WTC11 (cell line): ENCODE measurements at regions not wholly inside any gene's neighbourhood (a gene's known extent, or its start where the extent isn't known, plus 50 kb on each side); places are given as distances from the start of the nearest gene placed in this dataset.
"Not testable (repeated sequence)": the region's sequence is repeated elsewhere in the genome, so short reads cannot be mapped to it uniquely, and the experiment has no call there.

Experiments used
- ATAC-seq: fragments of 200-7000 bp; cut with Tn5 transposase; 2 replicates; pipeline ENCODE4 v1.10.0; 2021; ENCODE audit warnings: mild to moderate bottlenecking, moderate library complexity
- CTCF ChIA-PET: fragments of 300-600 bp; sonication (Branson Sonifier 250); formaldehyde crosslinking; loops from one replicate; lab custom pipeline; 2021; ENCODE audit warnings: antibody characterized with exemption; lab: Charles Lee
- POLR2A ChIA-PET: fragments of 350-600 bp; sonication (Branson Sonifier 250); formaldehyde crosslinking; loops from one replicate; lab custom pipeline; 2021; ENCODE audit warnings: antibody characterized with exemption; lab: Charles Lee
- DNase-seq: peaks from one replicate; pipeline ENCODE4 v3.0.0; 2021; ENCODE audit warnings: low spot score
- H3K27ac Mint-ChIP-seq: 2 replicates; pipeline ENCODE4 v1.8.0; 2021; ENCODE audit warnings: mixed read lengths
- H3K27me3 Mint-ChIP-seq: 2 replicates; pipeline ENCODE4 v1.8.0; 2021; ENCODE audit warnings: low read depth, mild to moderate bottlenecking, moderate library complexity, mixed read lengths
- H3K36me3 Mint-ChIP-seq: 2 replicates; pipeline ENCODE4 v1.8.0; 2021; ENCODE audit warnings: mixed read lengths
- H3K4me1 Mint-ChIP-seq: 2 replicates; pipeline ENCODE4 v1.8.0; 2022; ENCODE audit warnings: mixed read lengths
- H3K4me3 Mint-ChIP-seq: 2 replicates; pipeline ENCODE4 v1.8.0; 2021; ENCODE audit warnings: mild to moderate bottlenecking, moderate library complexity, mixed read lengths
- H3K9me3 Mint-ChIP-seq: 2 replicates; pipeline ENCODE4 v1.8.0; 2021; ENCODE audit warnings: mixed read lengths
- ATF2 ChIP-seq: sonication (generic); formaldehyde crosslinking; IDR thresholded peaks from 2 replicates; pipeline ENCODE4 v1.8.1; 2022; ENCODE audit warnings: low read depth, missing genetic modification reagents, borderline replicate concordance
- CREM ChIP-seq: sonication (generic); formaldehyde crosslinking; IDR thresholded peaks from 2 replicates; pipeline ENCODE4 v1.8.1; 2022; ENCODE audit warnings: mild to moderate bottlenecking, missing genetic modification reagents, moderate library complexity
- ELF4 ChIP-seq: sonication (generic); formaldehyde crosslinking; IDR thresholded peaks from 2 replicates; pipeline ENCODE4 v1.8.1; 2022; ENCODE audit warnings: low read depth, mild to moderate bottlenecking, moderate library complexity, missing genetic modification reagents
- ESRRA ChIP-seq: sonication (generic); formaldehyde crosslinking; IDR thresholded peaks from 2 replicates; pipeline ENCODE4 v1.8.1; 2022; ENCODE audit warnings: mild to moderate bottlenecking, missing genetic modification reagents, borderline replicate concordance
- FOXP4 ChIP-seq: sonication (generic); formaldehyde crosslinking; IDR thresholded peaks from 2 replicates; pipeline ENCODE4 v1.8.0; 2022; ENCODE audit warnings: mild to moderate bottlenecking, missing genetic modification reagents
- GABPB1 ChIP-seq: sonication (generic); formaldehyde crosslinking; IDR thresholded peaks from 2 replicates; pipeline ENCODE4 v1.8.1; 2023; ENCODE audit warnings: mild to moderate bottlenecking, missing genetic modification reagents
- JAZF1 ChIP-seq: fragments of 250-450 bp; sonication (Bioruptor Pico); IDR thresholded peaks from 2 replicates; pipeline ENCODE4 v1.9.0; 2021; ENCODE audit warnings: moderate library complexity, mild to moderate bottlenecking, inconsistent platforms
- JUN ChIP-seq: sonication (generic); formaldehyde crosslinking; IDR thresholded peaks from 2 replicates; pipeline ENCODE4 v1.8.0; 2023; ENCODE audit warnings: mild to moderate bottlenecking, missing genetic modification reagents
- KAT7 ChIP-seq: sonication (generic); formaldehyde crosslinking; IDR thresholded peaks from 2 replicates; pipeline ENCODE4 v1.8.1; 2023; ENCODE audit warnings: missing genetic modification reagents, mild to moderate bottlenecking, borderline replicate concordance
- NFE2L1 ChIP-seq: sonication (generic); formaldehyde crosslinking; IDR thresholded peaks from 2 replicates; pipeline ENCODE4 v1.8.1; 2023; ENCODE audit warnings: missing genetic modification reagents
- NFYB ChIP-seq: sonication (generic); formaldehyde crosslinking; conservative IDR thresholded peaks from 2 replicates; pipeline ENCODE4 v1.8.0; 2022; ENCODE audit warnings: low read depth, missing genetic modification reagents
- ZBTB43 ChIP-seq: sonication (generic); formaldehyde crosslinking; IDR thresholded peaks from 2 replicates; pipeline ENCODE4 v1.8.1; 2023; ENCODE audit warnings: mild to moderate bottlenecking, missing genetic modification reagents
- ZNF121 ChIP-seq: sonication (generic); formaldehyde crosslinking; IDR thresholded peaks from 2 replicates; pipeline ENCODE4 v1.8.0; 2023; ENCODE audit warnings: missing genetic modification reagents
- ZNF232 ChIP-seq: sonication (generic); formaldehyde crosslinking; IDR thresholded peaks from 2 replicates; pipeline ENCODE4 v1.8.0; 2022; ENCODE audit warnings: mild to moderate bottlenecking, missing genetic modification reagents
- ZNF281 ChIP-seq: sonication (generic); formaldehyde crosslinking; IDR thresholded peaks from 2 replicates; pipeline ENCODE4 v1.8.0; 2023; ENCODE audit warnings: mild to moderate bottlenecking, missing genetic modification reagents
- ZNF317 ChIP-seq: sonication (generic); formaldehyde crosslinking; IDR thresholded peaks from 2 replicates; pipeline ENCODE4 v1.8.1; 2023; ENCODE audit warnings: low read depth, mild to moderate bottlenecking, moderate library complexity, missing genetic modification reagents, borderline replicate concordance
- ZNF396 ChIP-seq: fragments of 250-450 bp; sonication (Bioruptor Pico); IDR thresholded peaks from 2 replicates; pipeline ENCODE4 v1.8.0; 2021; ENCODE audit warnings: mild to moderate bottlenecking, moderate library complexity, borderline replicate concordance
- ZNF416 ChIP-seq: fragments of 250-450 bp; sonication (Bioruptor Pico); IDR thresholded peaks from 2 replicates; pipeline ENCODE4 v1.9.0; 2021; ENCODE audit warnings: mild to moderate bottlenecking, inconsistent platforms
- ZNF423 ChIP-seq: fragments of 250-450 bp; sonication (Bioruptor Pico); IDR thresholded peaks from 2 replicates; pipeline ENCODE4 v2.1.2; 2022; ENCODE audit warnings: mild to moderate bottlenecking, moderate library complexity

GRCh38 chr2:41334159-41334558 is 713.7 kb upstream of the PKDCC start (continued):
- TF ChIP-seq KAT7 (CRISPR knock-in tag) (no peak), FOXP4 (CRISPR knock-in tag) (no peak), ZNF232 (no peak), ZNF121 (CRISPR knock-in tag) (no peak), ELF4 (CRISPR knock-in tag) (no peak)

GRCh38 chr2:41335573-41335972 is 712.2 kb upstream of the PKDCC start:
- CTCF ChIA-PET, H3K27me3 Mint-ChIP-seq, POLR2A ChIA-PET, H3K4me3 Mint-ChIP-seq, DNase-seq, H3K36me3 Mint-ChIP-seq, ATAC-seq, H3K27ac Mint-ChIP-seq, H3K4me1 Mint-ChIP-seq, H3K9me3 Mint-ChIP-seq: not testable (repeated sequence)

- ChIA-PET POLR2A (no interaction called here), CTCF (interaction anchor here (1.0 kb wide), 1 partner anchor 62 kb away, joined by 3 read pairs; no protein-coding TSS in a partner anchor)
- no peak overlapping the region for H3K4me3 Mint-ChIP-seq
- H3K36me3 Mint-ChIP-seq = no peaks in the 10 kb centered on the region
- H3K27ac Mint-ChIP-seq = peak overlapping the region; percentile 76
- DNase-seq (no peak), ATAC-seq (peak; percentile 64)
- H3K4me1 Mint-ChIP-seq = peaks cover 10% of the 10 kb centered on the region
- H3K9me3 Mint-ChIP-seq = peaks cover 5% of the 10 kb centered on the region; the same call in 1 of the 2 replicates
- no peak for TF ChIP-seq ZNF423 (CRISPR knock-in tag)
- no peak for TF ChIP-seq ZNF317
- TF ChIP-seq ELF4 (CRISPR knock-in tag) = no peak
- TF ChIP-seq ATF2 (CRISPR knock-in tag) = no peak
- no peak for TF ChIP-seq GABPB1
- no peak for TF ChIP-seq ZBTB43 (CRISPR knock-in tag)
- no peak for TF ChIP-seq CREM
- no peak for TF ChIP-seq JAZF1 (CRISPR knock-in tag)
- no peak for TF ChIP-seq NFYB (CRISPR knock-in tag)
- TF ChIP-seq JUN (CRISPR knock-in tag) = no peak
- TF ChIP-seq ZNF396 (CRISPR knock-in tag) = no peak
- no peak for TF ChIP-seq ZNF281 (CRISPR knock-in tag)
- TF ChIP-seq ZNF416 = no peak
- TF ChIP-seq NFE2L1 (CRISPR knock-in tag) = no peak
- no peak for TF ChIP-seq ESRRA (CRISPR knock-in tag)
- no peaks in the 10 kb centered on the region for H3K27me3 Mint-ChIP-seq
Measured at GRCh38 chr2:41337956-41338355, 709.9 kb upstream of the PKDCC start.
